ENCODE measurements at regions not wholly inside any gene's neighbourhood (a gene's known extent, or its start where the extent isn't known, plus 50 kb on each side); places are given as distances from the start of the nearest gene placed in this dataset.
A peak's percentile ranks its signal among the peaks of the same experiment; 100 is the strongest.

DNA sequence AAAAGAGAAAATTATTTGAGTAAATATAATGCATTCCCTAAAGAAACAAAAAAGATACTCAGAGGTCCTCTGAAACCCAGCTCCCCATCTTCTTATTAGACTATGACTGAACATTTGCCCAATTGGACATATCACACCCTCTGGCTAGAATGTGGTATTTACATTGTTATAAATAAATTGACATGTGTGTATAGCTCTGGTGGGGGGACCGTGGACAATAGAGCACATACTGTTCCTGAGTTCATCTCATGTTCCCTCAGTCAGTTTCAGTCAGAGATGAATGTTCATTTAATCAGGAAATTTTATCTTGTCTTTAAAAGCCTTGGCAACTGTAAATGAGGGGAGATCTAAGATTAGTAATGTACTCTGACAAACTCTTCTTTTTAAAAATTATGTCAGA, 459.3 kb upstream of the ADAMTS5 start:
- Histone ChIP-seq H3F3A (ENCODE audit: low read depth) (no peaks in the 10 kb centered on the region), H3K27me3 (no peaks in the 10 kb centered on the region), H3K4me3 (no peak overlapping the region), H3K9me3 (ENCODE audit: low read depth) (no peaks in the 10 kb centered on the region), H3K4me1 (peaks cover 3% of the 10 kb centered on the region), H3K27ac (no peak overlapping the region), H3K9ac (no peak overlapping the region), H3K36me3 (no peaks in the 10 kb centered on the region), H3K4me2 (no peak overlapping the region), H2AFZ (replicated peaks) (no peak overlapping the region), H3K79me2 (ENCODE audit: low read depth) (no peaks in the 10 kb centered on the region), H4K20me1 (ENCODE audit: low read depth) (no peaks in the 10 kb centered on the region)
- Mint-ChIP-seq H3K27me3 (ENCODE audit: insufficient read depth, low read depth) (no peaks in the 10 kb centered on the region), H3K9me3 (no peaks in the 10 kb centered on the region), H3K36me3 (no peaks in the 10 kb centered on the region), H3K4me1 (no peaks in the 10 kb centered on the region), H3K4me3 (no peak overlapping the region), H3K27ac (no peak overlapping the region)
- TF ChIP-seq EZH2phosphoT487 (IDR thresholded peaks at IDR 0.05) = no peak
- no peak for TF ChIP-seq EZH2 (IDR thresholded peaks at IDR 0.05)
- TF ChIP-seq, protein P1, sequence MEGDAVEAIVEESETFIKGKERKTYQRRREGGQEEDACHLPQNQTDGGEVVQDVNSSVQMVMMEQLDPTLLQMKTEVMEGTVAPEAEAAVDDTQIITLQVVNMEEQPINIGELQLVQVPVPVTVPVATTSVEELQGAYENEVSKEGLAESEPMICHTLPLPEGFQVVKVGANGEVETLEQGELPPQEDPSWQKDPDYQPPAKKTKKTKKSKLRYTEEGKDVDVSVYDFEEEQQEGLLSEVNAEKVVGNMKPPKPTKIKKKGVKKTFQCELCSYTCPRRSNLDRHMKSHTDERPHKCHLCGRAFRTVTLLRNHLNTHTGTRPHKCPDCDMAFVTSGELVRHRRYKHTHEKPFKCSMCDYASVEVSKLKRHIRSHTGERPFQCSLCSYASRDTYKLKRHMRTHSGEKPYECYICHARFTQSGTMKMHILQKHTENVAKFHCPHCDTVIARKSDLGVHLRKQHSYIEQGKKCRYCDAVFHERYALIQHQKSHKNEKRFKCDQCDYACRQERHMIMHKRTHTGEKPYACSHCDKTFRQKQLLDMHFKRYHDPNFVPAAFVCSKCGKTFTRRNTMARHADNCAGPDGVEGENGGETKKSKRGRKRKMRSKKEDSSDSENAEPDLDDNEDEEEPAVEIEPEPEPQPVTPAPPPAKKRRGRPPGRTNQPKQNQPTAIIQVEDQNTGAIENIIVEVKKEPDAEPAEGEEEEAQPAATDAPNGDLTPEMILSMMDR (IDR thresholded peaks at IDR 0.05) = no peak
- no peak for DNase-seq (ENCODE audit: low spot score)

DNA sequence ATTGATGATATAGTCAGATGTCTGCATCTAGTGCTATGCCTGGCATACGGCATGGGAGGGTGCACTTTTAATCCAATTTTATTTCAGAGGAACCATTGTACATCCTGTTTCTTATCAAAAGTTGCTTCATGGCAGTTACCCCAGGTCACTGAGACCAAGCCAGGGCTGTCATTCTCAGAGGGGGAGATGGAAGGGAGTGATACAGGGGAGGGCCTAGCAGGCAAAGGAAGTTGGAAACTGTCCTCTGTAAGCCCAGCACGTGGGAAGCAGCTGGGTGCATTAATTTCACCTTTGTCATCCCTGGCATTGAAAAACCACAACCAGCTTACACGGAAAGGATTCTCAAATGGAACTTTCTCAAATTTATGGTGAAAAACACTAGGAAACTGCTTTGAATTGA, 458.7 kb upstream of the ADAMTS5 start:
- H3K79me2 ChIP-seq (ENCODE audit: low read depth) = no peaks in the 10 kb centered on the region
- H3K27ac ChIP-seq = no peak overlapping the region
- H3K9ac ChIP-seq = no peak overlapping the region
- Mint-ChIP-seq H3K9me3 (no peaks in the 10 kb centered on the region), H3K4me3 (no peak overlapping the region), H3K27me3 (ENCODE audit: insufficient read depth, low read depth) (no peaks in the 10 kb centered on the region), H3K27ac (no peak overlapping the region), H3K36me3 (no peaks in the 10 kb centered on the region), H3K4me1 (no peaks in the 10 kb centered on the region)
- no peak for TF ChIP-seq EZH2 (IDR thresholded peaks at IDR 0.05)
- TF ChIP-seq, protein P1 (IDR thresholded peaks at IDR 0.05) = no peak
- TF ChIP-seq EZH2phosphoT487 (IDR thresholded peaks at IDR 0.05) = no peak
- no peaks in the 10 kb centered on the region for H3K9me3 ChIP-seq (ENCODE audit: low read depth)
- H3K4me1 ChIP-seq = peaks cover 3% of the 10 kb centered on the region
- H2AFZ ChIP-seq (replicated peaks) = peak overlapping the region; percentile 2
- no peak overlapping the region for H3K4me3 ChIP-seq
- no peaks in the 10 kb centered on the region for H4K20me1 ChIP-seq (ENCODE audit: low read depth)
- H3F3A ChIP-seq (ENCODE audit: low read depth) = no peaks in the 10 kb centered on the region
- no peak for DNase-seq (ENCODE audit: low spot score)
- H3K36me3 ChIP-seq = no peaks in the 10 kb centered on the region
- H3K4me2 ChIP-seq = no peak overlapping the region
- H3K27me3 ChIP-seq = no peaks in the 10 kb centered on the region

DNA sequence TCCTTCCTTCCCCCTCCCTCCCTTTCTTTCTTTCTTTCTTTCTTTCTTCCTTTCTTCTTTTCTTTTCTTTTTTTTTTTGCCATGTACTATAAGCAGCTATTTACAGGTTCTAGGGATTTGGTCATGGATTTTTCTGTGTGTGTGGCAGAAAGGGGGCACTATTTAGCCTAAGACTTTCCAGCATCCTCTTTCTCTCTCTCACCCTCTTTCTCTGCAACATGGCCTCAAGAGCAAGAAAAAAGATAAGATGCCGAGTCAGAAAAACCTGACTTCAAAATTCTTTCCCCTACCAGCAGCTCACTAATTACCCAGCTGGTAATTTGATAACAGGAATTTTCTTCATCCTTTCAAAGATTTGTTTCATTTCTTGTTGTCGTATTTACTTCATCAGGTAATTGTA, 458.3 kb upstream of the ADAMTS5 start:
- Mint-ChIP-seq H3K27me3 (ENCODE audit: insufficient read depth, low read depth) (no peaks in the 10 kb centered on the region), H3K27ac (no peak overlapping the region), H3K9me3 (no peaks in the 10 kb centered on the region), H3K4me3 (no peak overlapping the region), H3K36me3 (no peaks in the 10 kb centered on the region), H3K4me1 (no peaks in the 10 kb centered on the region)
- DNase-seq (ENCODE audit: low spot score) = no peak
- H3K9ac ChIP-seq = no peak overlapping the region
- H3K9me3 ChIP-seq (ENCODE audit: low read depth) = no peaks in the 10 kb centered on the region
- no peaks in the 10 kb centered on the region for H3F3A ChIP-seq (ENCODE audit: low read depth)
- no peaks in the 10 kb centered on the region for H4K20me1 ChIP-seq (ENCODE audit: low read depth)
- H3K4me2 ChIP-seq = no peak overlapping the region
- H3K79me2 ChIP-seq (ENCODE audit: low read depth) = no peaks in the 10 kb centered on the region
- no peaks in the 10 kb centered on the region for H3K27me3 ChIP-seq
- peak overlapping the region; percentile 2 for H2AFZ ChIP-seq (replicated peaks)
- H3K27ac ChIP-seq = no peak overlapping the region
- H3K4me1 ChIP-seq = peaks cover 3% of the 10 kb centered on the region
- H3K36me3 ChIP-seq = no peaks in the 10 kb centered on the region
- TF ChIP-seq, protein P1 (IDR thresholded peaks at IDR 0.05) = peak; percentile 38
- TF ChIP-seq EZH2 (IDR thresholded peaks at IDR 0.05) = no peak
- no peak for TF ChIP-seq EZH2phosphoT487 (IDR thresholded peaks at IDR 0.05)
- no peak overlapping the region for H3K4me3 ChIP-seq
